HEK293 (cell line): ENCODE measurements at regions not wholly inside any gene's neighbourhood (a gene's known extent, or its start where the extent isn't known, plus 50 kb on each side); places are given as distances from the start of the nearest gene placed in this dataset.

Source experiments
- CTCF ChIA-PET: fragments of 350-600 bp; formaldehyde crosslinking; extraction: SDS; loops from one replicate; lab custom pipeline; 2021; ENCODE audit warnings: antibody characterized with exemption; lab: Yijun Ruan, JAX
- POLR2A ChIA-PET: fragments of 300-600 bp; formaldehyde crosslinking; extraction: SDS; loops from one replicate; lab custom pipeline; 2020; ENCODE audit warnings: antibody characterized with exemption, inconsistent platforms; lab: Yijun Ruan, JAX
- H3K27ac ChIP-seq: fragments of 200-500 bp; sonication (Bioruptor generic); 2 replicates; pipeline ENCODE4 v1.5.1; 2014; ENCODE audit warnings: low read depth, low read length, control low read depth, inconsistent platforms; ENCODE audit errors: extremely low read depth
- H3K36me3 ChIP-seq, 2 experiments: fragments of 200-500 bp in 1 of 2; sonication (Bioruptor generic) in 1 of 2; 1 replicate in 1 of 2; 2 replicates in 1 of 2; pipeline ENCODE4 v1.5.1; 2014 to 2017; ENCODE audit warnings: inconsistent platforms in 2 of 2, low read length in 2 of 2; ENCODE audit not compliant: control insufficient read depth in 2 of 2, insufficient read depth in 1 of 2
- H3K4me1 ChIP-seq: fragments of 200-500 bp; sonication (Bioruptor generic); 2 replicates; pipeline ENCODE4 v1.5.1; 2014; ENCODE audit warnings: mild to moderate bottlenecking, low read length, inconsistent platforms; ENCODE audit not compliant: control insufficient read depth, insufficient read depth
- H3K4me3 ChIP-seq: 2 replicates; pipeline ENCODE4 v1.5.1; 2011; ENCODE audit warnings: low read depth, mild to moderate bottlenecking, control low read depth, low read length, moderate library complexity
- H3K9me3 ChIP-seq: fragments of 200-500 bp; sonication (Bioruptor generic); 2 replicates; pipeline ENCODE4 v1.5.1; 2014; ENCODE audit warnings: low read depth, low read length, inconsistent platforms; ENCODE audit not compliant: control insufficient read depth, insufficient read depth
- GLI4 ChIP-seq: fragments of 450-650 bp; formaldehyde crosslinking; IDR thresholded peaks from 2 replicates; pipeline ENCODE4 v1.5.1; 2016; ENCODE audit warnings: missing biosample characterization, missing genetic modification characterization
- HOXC10 ChIP-seq: sonication (generic); formaldehyde crosslinking; IDR thresholded peaks from 2 replicates; pipeline ENCODE4 v1.8.1; 2023; ENCODE audit warnings: mild to moderate bottlenecking, missing genetic modification reagents
- KLF10 ChIP-seq: fragments of 450-650 bp; IDR thresholded peaks from 2 replicates; pipeline ENCODE4 v1.5.1; 2018; ENCODE audit warnings: missing biosample characterization, mild to moderate bottlenecking, missing genetic modification characterization
- PRDM1 ChIP-seq: fragments of 450-650 bp; formaldehyde crosslinking; IDR thresholded peaks from 2 replicates; pipeline ENCODE4; 2016; ENCODE audit warnings: missing biosample characterization, missing genetic modification characterization
- SETDB1 ChIP-seq: IDR thresholded peaks from one replicate; pipeline ENCODE4 v1.6.1; 2017; ENCODE audit warnings: mild to moderate bottlenecking, low read length, moderate library complexity, mixed read lengths; ENCODE audit not compliant: insufficient read length
- ZBTB1 ChIP-seq: fragments of 450-650 bp; formaldehyde crosslinking; IDR thresholded peaks from 2 replicates; pipeline ENCODE4 v1.5.1; 2016; ENCODE audit warnings: missing biosample characterization, missing genetic modification characterization
- ZBTB7A ChIP-seq: fragments of 450-650 bp; formaldehyde crosslinking; IDR thresholded peaks from 2 replicates; pipeline ENCODE4 v1.5.1; 2016; ENCODE audit warnings: low read depth, missing biosample characterization, missing genetic modification characterization
- ZNF112 ChIP-seq: fragments of 450-650 bp; formaldehyde crosslinking; IDR thresholded peaks from 2 replicates; pipeline ENCODE4 v1.5.0; 2017; ENCODE audit warnings: missing biosample characterization, missing genetic modification characterization
- ZNF140 ChIP-seq: fragments of 450-650 bp; formaldehyde crosslinking; IDR thresholded peaks from 2 replicates; pipeline ENCODE4 v1.5.1; 2016; ENCODE audit warnings: missing biosample characterization, missing genetic modification characterization
- ZNF2 ChIP-seq: fragments of 450-650 bp; formaldehyde crosslinking; IDR thresholded peaks from 2 replicates; pipeline ENCODE4 v1.5.1; 2016; ENCODE audit warnings: missing biosample characterization, missing genetic modification characterization
- ZNF223 ChIP-seq: fragments of 450-650 bp; formaldehyde crosslinking; IDR thresholded peaks from 2 replicates; pipeline ENCODE4 v1.5.1; 2016; ENCODE audit warnings: missing biosample characterization, missing genetic modification characterization
- ZNF394 ChIP-seq: fragments of 450-650 bp; formaldehyde crosslinking; IDR thresholded peaks from 2 replicates; pipeline ENCODE4 v1.5.1; 2016; ENCODE audit warnings: missing biosample characterization, missing genetic modification characterization, mild to moderate bottlenecking, moderate library complexity, borderline replicate concordance
- ZNF521 ChIP-seq: fragments of 450-650 bp; formaldehyde crosslinking; IDR thresholded peaks from 2 replicates; pipeline ENCODE4 v1.5.1; 2017; ENCODE audit warnings: missing biosample characterization, mild to moderate bottlenecking, missing genetic modification characterization
- ZNF529 ChIP-seq: fragments of 450-650 bp; formaldehyde crosslinking; IDR thresholded peaks from 2 replicates; pipeline ENCODE4 v1.5.1; 2017; ENCODE audit warnings: missing genetic modification characterization, missing biosample characterization; ENCODE audit not compliant: insufficient replicate concordance
- ZNF549 ChIP-seq: fragments of 450-650 bp; IDR thresholded peaks from 2 replicates; pipeline ENCODE4 v1.5.1; 2018; ENCODE audit warnings: missing biosample characterization, missing genetic modification characterization, mild to moderate bottlenecking, inconsistent platforms, moderate library complexity
- ZNF561 ChIP-seq: fragments of 450-650 bp; IDR thresholded peaks from 2 replicates; pipeline ENCODE4 v1.5.1; 2018; ENCODE audit warnings: missing biosample characterization, missing genetic modification characterization, borderline replicate concordance
- ZNF585B ChIP-seq: fragments of 450-650 bp; formaldehyde crosslinking; IDR thresholded peaks from 2 replicates; pipeline ENCODE4 v1.5.1; 2016; ENCODE audit warnings: missing biosample characterization, missing genetic modification characterization
- ZNF776 ChIP-seq: fragments of 450-650 bp; formaldehyde crosslinking; IDR thresholded peaks from 2 replicates; pipeline ENCODE4 v1.5.0; 2017; ENCODE audit warnings: missing biosample characterization, missing genetic modification characterization, borderline replicate concordance
- ZNF777 ChIP-seq: fragments of 450-650 bp; formaldehyde crosslinking; IDR thresholded peaks from 2 replicates; pipeline ENCODE4 v1.5.1; 2017; ENCODE audit warnings: missing biosample characterization, missing genetic modification characterization, borderline replicate concordance
- ZNF843 ChIP-seq: fragments of 450-650 bp; formaldehyde crosslinking; IDR thresholded peaks from 2 replicates; pipeline ENCODE4 v1.5.1; 2016; ENCODE audit warnings: missing biosample characterization, missing genetic modification characterization
- ZSCAN16 ChIP-seq: fragments of 450-650 bp; formaldehyde crosslinking; IDR thresholded peaks from 2 replicates; pipeline ENCODE4 v1.5.1; 2016; ENCODE audit warnings: missing biosample characterization, missing genetic modification characterization
- ZSCAN23 ChIP-seq: fragments of 450-650 bp; formaldehyde crosslinking; IDR thresholded peaks from 2 replicates; pipeline ENCODE4 v1.5.1; 2016; ENCODE audit warnings: missing biosample characterization, missing genetic modification characterization
- TF ChIP-seq, protein P1 (sequence below): fragments of 450-650 bp; formaldehyde crosslinking; IDR thresholded peaks from 2 replicates; pipeline ENCODE4 v1.5.1; 2016; ENCODE audit warnings: missing biosample characterization, missing genetic modification characterization
- TF ChIP-seq, protein P2 (sequence below): fragments of 450-650 bp; formaldehyde crosslinking; IDR thresholded peaks from 2 replicates; pipeline ENCODE4 v1.5.1; 2016; ENCODE audit warnings: missing biosample characterization, missing genetic modification characterization, borderline replicate concordance
- TF ChIP-seq, protein P3 (sequence below): fragments of 450-650 bp; formaldehyde crosslinking; IDR thresholded peaks from 2 replicates; pipeline ENCODE4 v1.5.1; 2016; ENCODE audit warnings: missing biosample characterization, missing genetic modification characterization, low read depth

DNA sequence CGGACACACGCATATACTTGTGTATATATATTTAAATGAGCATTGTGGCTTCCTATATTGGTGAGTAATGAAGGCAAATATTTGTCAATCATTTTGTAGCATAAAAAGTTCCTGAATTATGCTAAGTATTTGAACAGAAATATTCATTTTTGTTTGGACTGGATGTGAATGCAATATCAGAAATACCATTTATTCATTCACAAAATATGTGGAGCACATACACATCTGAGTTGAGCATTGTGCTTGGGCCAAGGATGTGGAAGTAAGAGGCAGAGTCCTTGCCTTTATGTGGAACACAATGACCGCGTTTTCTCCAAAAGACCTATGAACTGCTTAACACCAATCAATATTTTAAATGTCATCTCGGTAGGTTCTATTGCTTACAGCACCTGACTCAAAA lies 1086.5 kb downstream of the NR2F1-AS1 start:
- POLR2A ChIA-PET, result no interaction called here
- Histone ChIP-seq H3K36me3 (no peaks in the 10 kb centered on the region), H3K9me3 (no peaks in the 10 kb centered on the region), H3K4me3 (no peak overlapping the region), H3K4me1 (0 out of 2 replicates have a peak, but pooled peaks cover 2% of the 10 kb centered on the region)
- TF ChIP-seq ZNF223 (tag by site-specific recombination) (no peak), PRDM1 (no peak), KLF10 (tag by site-specific recombination) (no peak), HOXC10 (CRISPR knock-in tag) (no peak), ZNF843 (tag by site-specific recombination) (no peak), ZBTB7A (no peak), ZNF112 (tag by site-specific recombination) (no peak), ZNF394 (tag by site-specific recombination) (no peak), GLI4 (no peak), ZNF140 (tag by site-specific recombination) (no peak), ZSCAN23 (tag by site-specific recombination) (no peak), ZSCAN16 (tag by site-specific recombination) (no peak)
- TF ChIP-seq, protein P1, sequence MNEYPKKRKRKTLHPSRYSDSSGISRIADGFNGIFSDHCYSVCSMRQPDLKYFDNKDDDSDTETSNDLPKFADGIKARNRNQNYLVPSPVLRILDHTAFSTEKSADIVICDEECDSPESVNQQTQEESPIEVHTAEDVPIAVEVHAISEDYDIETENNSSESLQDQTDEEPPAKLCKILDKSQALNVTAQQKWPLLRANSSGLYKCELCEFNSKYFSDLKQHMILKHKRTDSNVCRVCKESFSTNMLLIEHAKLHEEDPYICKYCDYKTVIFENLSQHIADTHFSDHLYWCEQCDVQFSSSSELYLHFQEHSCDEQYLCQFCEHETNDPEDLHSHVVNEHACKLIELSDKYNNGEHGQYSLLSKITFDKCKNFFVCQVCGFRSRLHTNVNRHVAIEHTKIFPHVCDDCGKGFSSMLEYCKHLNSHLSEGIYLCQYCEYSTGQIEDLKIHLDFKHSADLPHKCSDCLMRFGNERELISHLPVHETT (tag by site-specific recombination), result no peak
- TF ChIP-seq, protein P2, sequence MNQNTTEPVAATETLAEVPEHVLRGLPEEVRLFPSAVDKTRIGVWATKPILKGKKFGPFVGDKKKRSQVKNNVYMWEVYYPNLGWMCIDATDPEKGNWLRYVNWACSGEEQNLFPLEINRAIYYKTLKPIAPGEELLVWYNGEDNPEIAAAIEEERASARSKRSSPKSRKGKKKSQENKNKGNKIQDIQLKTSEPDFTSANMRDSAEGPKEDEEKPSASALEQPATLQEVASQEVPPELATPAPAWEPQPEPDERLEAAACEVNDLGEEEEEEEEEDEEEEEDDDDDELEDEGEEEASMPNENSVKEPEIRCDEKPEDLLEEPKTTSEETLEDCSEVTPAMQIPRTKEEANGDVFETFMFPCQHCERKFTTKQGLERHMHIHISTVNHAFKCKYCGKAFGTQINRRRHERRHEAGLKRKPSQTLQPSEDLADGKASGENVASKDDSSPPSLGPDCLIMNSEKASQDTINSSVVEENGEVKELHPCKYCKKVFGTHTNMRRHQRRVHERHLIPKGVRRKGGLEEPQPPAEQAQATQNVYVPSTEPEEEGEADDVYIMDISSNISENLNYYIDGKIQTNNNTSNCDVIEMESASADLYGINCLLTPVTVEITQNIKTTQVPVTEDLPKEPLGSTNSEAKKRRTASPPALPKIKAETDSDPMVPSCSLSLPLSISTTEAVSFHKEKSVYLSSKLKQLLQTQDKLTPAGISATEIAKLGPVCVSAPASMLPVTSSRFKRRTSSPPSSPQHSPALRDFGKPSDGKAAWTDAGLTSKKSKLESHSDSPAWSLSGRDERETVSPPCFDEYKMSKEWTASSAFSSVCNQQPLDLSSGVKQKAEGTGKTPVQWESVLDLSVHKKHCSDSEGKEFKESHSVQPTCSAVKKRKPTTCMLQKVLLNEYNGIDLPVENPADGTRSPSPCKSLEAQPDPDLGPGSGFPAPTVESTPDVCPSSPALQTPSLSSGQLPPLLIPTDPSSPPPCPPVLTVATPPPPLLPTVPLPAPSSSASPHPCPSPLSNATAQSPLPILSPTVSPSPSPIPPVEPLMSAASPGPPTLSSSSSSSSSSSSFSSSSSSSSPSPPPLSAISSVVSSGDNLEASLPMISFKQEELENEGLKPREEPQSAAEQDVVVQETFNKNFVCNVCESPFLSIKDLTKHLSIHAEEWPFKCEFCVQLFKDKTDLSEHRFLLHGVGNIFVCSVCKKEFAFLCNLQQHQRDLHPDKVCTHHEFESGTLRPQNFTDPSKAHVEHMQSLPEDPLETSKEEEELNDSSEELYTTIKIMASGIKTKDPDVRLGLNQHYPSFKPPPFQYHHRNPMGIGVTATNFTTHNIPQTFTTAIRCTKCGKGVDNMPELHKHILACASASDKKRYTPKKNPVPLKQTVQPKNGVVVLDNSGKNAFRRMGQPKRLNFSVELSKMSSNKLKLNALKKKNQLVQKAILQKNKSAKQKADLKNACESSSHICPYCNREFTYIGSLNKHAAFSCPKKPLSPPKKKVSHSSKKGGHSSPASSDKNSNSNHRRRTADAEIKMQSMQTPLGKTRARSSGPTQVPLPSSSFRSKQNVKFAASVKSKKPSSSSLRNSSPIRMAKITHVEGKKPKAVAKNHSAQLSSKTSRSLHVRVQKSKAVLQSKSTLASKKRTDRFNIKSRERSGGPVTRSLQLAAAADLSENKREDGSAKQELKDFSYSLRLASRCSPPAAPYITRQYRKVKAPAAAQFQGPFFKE (tag by site-specific recombination), result no peak
- TF ChIP-seq, all 188 proteins: peak for 0
- H3K27ac ChIP-seq, result no peak overlapping the region
- CTCF ChIA-PET, result interaction anchor here (0.5 kb wide), 1 partner anchor 75 kb away, joined by 3 read pairs; no protein-coding TSS in a partner anchor

DNA sequence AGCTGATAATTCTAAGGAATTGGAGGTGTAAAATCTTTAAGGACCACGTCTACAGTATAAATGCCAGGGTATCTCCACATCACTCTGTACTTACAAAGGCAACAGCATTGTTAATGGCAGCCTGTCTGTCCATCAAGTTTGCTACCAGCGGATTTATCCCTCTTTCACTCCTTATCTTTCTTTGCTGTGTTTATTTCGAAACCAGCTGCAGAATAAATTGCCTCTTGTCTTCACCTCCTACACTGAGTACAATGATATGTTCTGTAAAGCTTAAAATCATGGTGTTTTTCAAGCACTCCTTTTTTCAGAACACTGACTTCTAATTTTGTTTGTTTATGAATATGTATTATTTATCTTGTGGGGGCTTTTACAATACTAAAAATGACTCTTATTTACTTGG lies 1088.1 kb downstream of the NR2F1-AS1 start:
- Histone ChIP-seq H3K9me3 (no peaks in the 10 kb centered on the region), H3K36me3 (no peaks in the 10 kb centered on the region), H3K27ac (no peak overlapping the region), H3K4me3 (no peak overlapping the region), H3K4me1 (peaks cover 5% of the 10 kb centered on the region; the same call in 1 of the 2 replicates)
- POLR2A ChIA-PET, result no interaction called here
- CTCF ChIA-PET, result interaction anchor here (1.2 kb wide), 1 partner anchor 11 kb away, joined by 3 read pairs; no protein-coding TSS in a partner anchor
- TF ChIP-seq ZNF585B (tag by site-specific recombination) (no peak), SETDB1 (no peak), ZNF777 (tag by site-specific recombination) (no peak), ZBTB1 (tag by site-specific recombination) (no peak), ZNF776 (tag by site-specific recombination) (no peak), ZNF2 (tag by site-specific recombination) (no peak), ZNF529 (tag by site-specific recombination) (no peak), ZNF549 (no peak), ZNF561 (no peak), ZNF521 (no peak), GLI4 (no peak)
- TF ChIP-seq, protein P3, sequence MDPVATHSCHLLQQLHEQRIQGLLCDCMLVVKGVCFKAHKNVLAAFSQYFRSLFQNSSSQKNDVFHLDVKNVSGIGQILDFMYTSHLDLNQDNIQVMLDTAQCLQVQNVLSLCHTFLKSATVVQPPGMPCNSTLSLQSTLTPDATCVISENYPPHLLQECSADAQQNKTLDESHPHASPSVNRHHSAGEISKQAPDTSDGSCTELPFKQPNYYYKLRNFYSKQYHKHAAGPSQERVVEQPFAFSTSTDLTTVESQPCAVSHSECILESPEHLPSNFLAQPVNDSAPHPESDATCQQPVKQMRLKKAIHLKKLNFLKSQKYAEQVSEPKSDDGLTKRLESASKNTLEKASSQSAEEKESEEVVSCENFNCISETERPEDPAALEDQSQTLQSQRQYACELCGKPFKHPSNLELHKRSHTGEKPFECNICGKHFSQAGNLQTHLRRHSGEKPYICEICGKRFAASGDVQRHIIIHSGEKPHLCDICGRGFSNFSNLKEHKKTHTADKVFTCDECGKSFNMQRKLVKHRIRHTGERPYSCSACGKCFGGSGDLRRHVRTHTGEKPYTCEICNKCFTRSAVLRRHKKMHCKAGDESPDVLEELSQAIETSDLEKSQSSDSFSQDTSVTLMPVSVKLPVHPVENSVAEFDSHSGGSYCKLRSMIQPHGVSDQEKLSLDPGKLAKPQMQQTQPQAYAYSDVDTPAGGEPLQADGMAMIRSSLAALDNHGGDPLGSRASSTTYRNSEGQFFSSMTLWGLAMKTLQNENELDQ, result no peak
